ENCODE measurements at regions not wholly inside any gene's neighbourhood (a gene's known extent, or its start where the extent isn't known, plus 50 kb on each side); places are given as distances from the start of the nearest gene placed in this dataset.
"Not testable (repeated sequence)": the region's sequence is repeated elsewhere in the genome, so short reads cannot be mapped to it uniquely, and the experiment has no call there.

GRCh38 chr3:21995079-21995607, 244.1 kb upstream of the ZNF385D start:
- DNase-seq, result no peak

- DNase-seq, result no peak
Observed at GRCh38 chr3:22007368-22007767, 256.4 kb upstream of the ZNF385D start.

- DNase-seq, result no peak
Observed at GRCh38 chr3:22010997-22011396, 260.0 kb upstream of the ZNF385D start.

- DNase-seq, result peak in 1 of 3 donors; percentile 23
Observed at GRCh38 chr3:22012471-22012870, 261.5 kb upstream of the ZNF385D start.

GRCh38 chr3:22013641-22014040, 262.6 kb upstream of the ZNF385D start:
- no peak for DNase-seq

- DNase-seq, result no peak
Observed at GRCh38 chr3:22016197-22016596, 265.2 kb upstream of the ZNF385D start.

GRCh38 chr3:22024638-22025037, 273.6 kb upstream of the ZNF385D start:
- DNase-seq, result not testable (repeated sequence)

- DNase-seq, result no peak
Observed at GRCh38 chr3:22029480-22029879, 278.5 kb upstream of the ZNF385D start.

- DNase-seq, result no peak
Observed at GRCh38 chr3:22039161-22039560, 288.2 kb upstream of the ZNF385D start.

GRCh38 chr3:22040150-22040549, 289.1 kb upstream of the ZNF385D start:
- DNase-seq, result no peak

- no peak for DNase-seq
Observed at GRCh38 chr3:22045882-22046281, 294.9 kb upstream of the ZNF385D start.

- no peak for DNase-seq
Observed at GRCh38 chr3:22063500-22063899, 312.5 kb upstream of the ZNF385D start.

- no peak for DNase-seq
Observed at GRCh38 chr3:22068619-22069018, 317.6 kb upstream of the ZNF385D start.

GRCh38 chr3:22088204-22088603, 337.2 kb upstream of the ZNF385D start:
- DNase-seq, result no peak

- DNase-seq, result peak; percentile 34 to 53 (median 43)
Observed at GRCh38 chr3:22089284-22089683, 338.3 kb upstream of the ZNF385D start.

GRCh38 chr3:22091329-22091728, 340.3 kb upstream of the ZNF385D start:
- no peak for DNase-seq

GRCh38 chr3:22098021-22098420, 347.0 kb upstream of the ZNF385D start:
- DNase-seq, result peak; percentile 19 to 57 (median 55)

- peak; percentile 25 to 70 (median 55) for DNase-seq
Observed at GRCh38 chr3:22101351-22101750, 350.3 kb upstream of the ZNF385D start.

GRCh38 chr3:22101811-22102210, 350.8 kb upstream of the ZNF385D start:
- peak; percentile 32 to 68 (median 66) for DNase-seq

GRCh38 chr3:22103423-22103822, 352.4 kb upstream of the ZNF385D start:
- DNase-seq, result peak in 2 of 3 donors; percentile 3 to 38

GRCh38 chr3:22106213-22106896, 355.3 kb upstream of the ZNF385D start:
- no peak for DNase-seq

- DNase-seq, result no peak
Observed at GRCh38 chr3:22111226-22111625, 360.2 kb upstream of the ZNF385D start.

- no peak for DNase-seq
Observed at GRCh38 chr3:22113453-22113852, 362.4 kb upstream of the ZNF385D start.

- DNase-seq, result no peak
Observed at GRCh38 chr3:22115581-22115980, 364.6 kb upstream of the ZNF385D start.

- no peak for DNase-seq
Observed at GRCh38 chr3:22117091-22117490, 366.1 kb upstream of the ZNF385D start.
